Spleen (tissue), 7 donors: ENCODE measurements at regions not wholly inside any gene's neighbourhood (a gene's known extent, or its start where the extent isn't known, plus 50 kb on each side); places are given as distances from the start of the nearest gene placed in this dataset.

ENCODE experiments used
- CTCF ChIP-seq, 11 experiments: fragments of 200-600 bp in 7 of 11; fragments of 450-650 bp in 4 of 11; sonication (generic) in 4 of 11; IDR thresholded peaks in 8 of 11; conservative IDR thresholded peaks in 3 of 11; 1 replicate in 7 of 11; 2 replicates in 4 of 11; pipeline versions ENCODE4 v1.4.0 to v1.8.0; 2016 to 2021; ENCODE audit warnings: antibody characterized with exemption in 11 of 11, inconsistent platforms in 4 of 11, mild to moderate bottlenecking in 1 of 11
- POLR2AphosphoS5 ChIP-seq, 3 donors: sonication (generic); formaldehyde crosslinking; IDR thresholded peaks; one replicate each; pipeline ENCODE4 v1.5.1; 2017; ENCODE audit warnings: antibody characterized with exemption in 3 of 3
- donor health status: DM: no; HTN: no; CAD: no; lungs with moderate emphysema.
- donor health status: DM: no; HTN: no; CAD: no.
- donor health status: DM: no; HTN: no; CAD: no.

GRCh38 chr11:25990406-25990805 is 341.5 kb upstream of the ANO3 start:
- TF ChIP-seq CTCF (IDR thresholded peaks at IDR 0.05 in 8 of 11, conservative IDR thresholded peaks at IDR 0.05 in 3 of 11) (no peak), POLR2AphosphoS5 (IDR thresholded peaks at IDR 0.05) (no peak)
